ENCODE measurements at regions not wholly inside any gene's neighbourhood (a gene's known extent, or its start where the extent isn't known, plus 50 kb on each side); places are given as distances from the start of the nearest gene placed in this dataset.
A peak's percentile ranks its signal among the peaks of the same experiment; 100 is the strongest.

GRCh38 chr7:42593860-42594259, 318.0 kb downstream of the C7orf25 start:
- Histone ChIP-seq H2BK120ac (replicated peaks; ENCODE audit: low read depth, low read length) (no peak overlapping the region), H3K56ac (replicated peaks; ENCODE audit: insufficient read length, low read depth, low read length) (no peak overlapping the region), H3K18ac (ENCODE audit: extremely low read depth, low read length) (no peak overlapping the region), H4K5ac (ENCODE audit: insufficient read length, low read depth, low read length) (no peak overlapping the region), H3K9ac (replicated peaks in 1 of 4; ENCODE audit: extremely low read depth in 1 of 4, low read depth in 3 of 4, low read length in 3 of 4) (no peak overlapping the region), H3K9me3 (ENCODE audit: insufficient read depth in 2 of 2, low read depth in 1 of 2, low read length in 1 of 2) (no peaks in the 10 kb centered on the region; a peak in 1 of 4 replicates), H2BK15ac (ENCODE audit: low read length) (no peak overlapping the region), H3K79me2 (ENCODE audit: control insufficient read depth in 1 of 2, insufficient read depth in 2 of 2, low read length in 2 of 2) (no peaks in the 10 kb centered on the region), H3K4me3 (ENCODE audit: extremely low read depth in 1 of 4, insufficient read depth in 2 of 4, low read depth in 3 of 4, low read length in 4 of 4) (no peak overlapping the region), H2BK20ac (ENCODE audit: low read length) (no peak overlapping the region), H2AFZ (ENCODE audit: low read length) (peak overlapping the region; percentile 19; the same call in 1 of the 2 replicates), H3K14ac (ENCODE audit: insufficient read length) (no peak overlapping the region), H2BK5ac (ENCODE audit: low read depth, low read length) (no peak overlapping the region), H4K91ac (replicated peaks; ENCODE audit: insufficient read length, low read length) (no peak overlapping the region), H4K20me1 (replicated peaks in 1 of 2; ENCODE audit: control insufficient read depth in 1 of 2, insufficient read depth in 2 of 2, low read length in 2 of 2) (no peaks in the 10 kb centered on the region), H3K4me2 (ENCODE audit: insufficient read depth in 1 of 2, low read depth in 2 of 2, low read length in 2 of 2) (no peak overlapping the region), H3K36me3 (ENCODE audit: control insufficient read depth in 2 of 4, insufficient read depth in 4 of 4, low read length in 3 of 4) (no peaks in the 10 kb centered on the region), H3K23ac (ENCODE audit: insufficient read length) (no peak overlapping the region), H3K27ac (ENCODE audit: low read depth, low read length) (no peak overlapping the region), H3K27me3 (replicated peaks in 1 of 4; ENCODE audit: control insufficient read depth in 3 of 4, extremely low read depth in 1 of 4, insufficient read depth in 3 of 4, low read length in 3 of 4) (peaks cover 0 to 1% (median 0%) of the 10 kb centered on the region in 4 experiments; a peak in 1 of 7 replicates), H3K23me2 (ENCODE audit: low read depth, low read length) (no peaks in the 10 kb centered on the region), H3K4me1 (replicated peaks in 1 of 4; ENCODE audit: control insufficient read depth in 3 of 4, insufficient read depth in 4 of 4, low read length in 3 of 4) (no peaks in the 10 kb centered on the region), H3K79me1 (ENCODE audit: low read depth, low read length) (no peaks in the 10 kb centered on the region), H2BK12ac (ENCODE audit: low read depth, low read length) (no peak overlapping the region), H3K4ac (replicated peaks; ENCODE audit: insufficient read length, low read depth, low read length) (no peak overlapping the region), H4K8ac (ENCODE audit: extremely low read depth, insufficient read depth, low read length) (no peak overlapping the region), H2AK5ac (ENCODE audit: low read depth, low read length) (no peak overlapping the region)
- ChIA-PET CTCF (ENCODE audit: partially characterized antibody) (interaction anchor here (0.7 kb wide), 1 partner anchor 20 kb away, joined by 3 read pairs; no protein-coding TSS in a partner anchor), POLR2A (ENCODE audit: partially characterized antibody) (no interaction called here)
- 92% methylated on average over 3 of the region's 3 CpGs; no CpG with 5 or more reads in 1 of the 2 experiments for WGBS, 2 experiments (ENCODE audit: extremely low coverage in 1 of 2, insufficient coverage in 1 of 2, insufficient read length in 1 of 2, insufficient replicate concordance in 2 of 2, low coverage in 1 of 2, low lambda C conversion rate in 2 of 2, missing lambda C conversion rate in 1 of 2)
- FAIRE-seq (no peak), DNase-seq (ENCODE audit: low read depth in 1 of 2, low spot score in 2 of 2) (no peak)
- TF ChIP-seq CTBP2 (IDR thresholded peaks at IDR 0.05; ENCODE audit: borderline replicate concordance, insufficient read depth, insufficient read length, low read length) (no peak), SIN3A (conservative IDR thresholded peaks at IDR 0.05 in 1 of 2, IDR thresholded peaks at IDR 0.05 in 1 of 2; ENCODE audit: low read depth in 1 of 2, low read length in 2 of 2) (no peak), SRF (IDR thresholded peaks at IDR 0.05; ENCODE audit: low read depth, low read length) (peak; percentile 57; the same call in 1 of the 2 replicates)
- TF ChIP-seq, protein P1, sequence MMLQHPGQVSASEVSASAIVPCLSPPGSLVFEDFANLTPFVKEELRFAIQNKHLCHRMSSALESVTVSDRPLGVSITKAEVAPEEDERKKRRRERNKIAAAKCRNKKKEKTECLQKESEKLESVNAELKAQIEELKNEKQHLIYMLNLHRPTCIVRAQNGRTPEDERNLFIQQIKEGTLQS (IDR thresholded peaks at IDR 0.05; ENCODE audit: insufficient read depth, low read depth, low read length), result no peak

All from H1 (cell line).